ENCODE measurements at regions not wholly inside any gene's neighbourhood (a gene's known extent, or its start where the extent isn't known, plus 50 kb on each side); places are given as distances from the start of the nearest gene placed in this dataset.
"Not testable (repeated sequence)": the region's sequence is repeated elsewhere in the genome, so short reads cannot be mapped to it uniquely, and the experiment has no call there.

DNA sequence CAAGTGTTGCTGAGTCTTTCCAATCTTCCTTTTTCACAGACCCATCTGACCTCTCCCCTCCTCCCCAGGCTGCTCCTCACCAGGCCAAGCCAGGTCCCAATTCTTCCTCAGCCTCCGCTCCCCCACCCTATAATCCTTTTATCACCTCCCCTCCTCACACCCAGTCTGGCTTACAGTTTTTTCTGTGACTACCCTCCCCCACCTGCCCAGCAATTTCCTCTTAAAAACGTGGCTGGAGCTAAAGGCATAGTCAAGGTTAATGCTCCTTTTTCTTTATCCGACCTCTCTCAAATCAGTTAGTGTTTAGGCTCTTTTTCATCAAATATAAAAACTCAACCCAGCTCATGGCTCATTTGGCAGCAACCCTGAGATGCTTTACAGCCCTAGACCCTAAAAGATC, 270.9 kb downstream of the NUF2 start:
- TF ChIP-seq, protein P1, sequence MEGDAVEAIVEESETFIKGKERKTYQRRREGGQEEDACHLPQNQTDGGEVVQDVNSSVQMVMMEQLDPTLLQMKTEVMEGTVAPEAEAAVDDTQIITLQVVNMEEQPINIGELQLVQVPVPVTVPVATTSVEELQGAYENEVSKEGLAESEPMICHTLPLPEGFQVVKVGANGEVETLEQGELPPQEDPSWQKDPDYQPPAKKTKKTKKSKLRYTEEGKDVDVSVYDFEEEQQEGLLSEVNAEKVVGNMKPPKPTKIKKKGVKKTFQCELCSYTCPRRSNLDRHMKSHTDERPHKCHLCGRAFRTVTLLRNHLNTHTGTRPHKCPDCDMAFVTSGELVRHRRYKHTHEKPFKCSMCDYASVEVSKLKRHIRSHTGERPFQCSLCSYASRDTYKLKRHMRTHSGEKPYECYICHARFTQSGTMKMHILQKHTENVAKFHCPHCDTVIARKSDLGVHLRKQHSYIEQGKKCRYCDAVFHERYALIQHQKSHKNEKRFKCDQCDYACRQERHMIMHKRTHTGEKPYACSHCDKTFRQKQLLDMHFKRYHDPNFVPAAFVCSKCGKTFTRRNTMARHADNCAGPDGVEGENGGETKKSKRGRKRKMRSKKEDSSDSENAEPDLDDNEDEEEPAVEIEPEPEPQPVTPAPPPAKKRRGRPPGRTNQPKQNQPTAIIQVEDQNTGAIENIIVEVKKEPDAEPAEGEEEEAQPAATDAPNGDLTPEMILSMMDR (IDR thresholded peaks at IDR 0.05 in 4 of 5, conservative IDR thresholded peaks at IDR 0.05 in 1 of 5), result not testable (repeated sequence)
- TF ChIP-seq POLR2A (IDR thresholded peaks at IDR 0.05), result not testable (repeated sequence)

All from gastrocnemius medialis (tissue), 4 donors.